C4-2B (cell line): ENCODE measurements at regions not wholly inside any gene's neighbourhood (a gene's known extent, or its start where the extent isn't known, plus 50 kb on each side); places are given as distances from the start of the nearest gene placed in this dataset.

Source experiments
- H3K27ac ChIP-seq: fragments of 450-650 bp; 2 replicates; pipeline ENCODE4 v1.5.1; 2017
- ZFX ChIP-seq: fragments of 450-650 bp; IDR thresholded peaks from 2 replicates; pipeline ENCODE4 v1.6.1; 2017
- TF ChIP-seq, protein P1 (sequence below): fragments of 450-650 bp; conservative IDR thresholded peaks from 2 replicates; pipeline ENCODE4 v1.5.1; 2017; ENCODE audit warnings: mild to moderate bottlenecking

DNA sequence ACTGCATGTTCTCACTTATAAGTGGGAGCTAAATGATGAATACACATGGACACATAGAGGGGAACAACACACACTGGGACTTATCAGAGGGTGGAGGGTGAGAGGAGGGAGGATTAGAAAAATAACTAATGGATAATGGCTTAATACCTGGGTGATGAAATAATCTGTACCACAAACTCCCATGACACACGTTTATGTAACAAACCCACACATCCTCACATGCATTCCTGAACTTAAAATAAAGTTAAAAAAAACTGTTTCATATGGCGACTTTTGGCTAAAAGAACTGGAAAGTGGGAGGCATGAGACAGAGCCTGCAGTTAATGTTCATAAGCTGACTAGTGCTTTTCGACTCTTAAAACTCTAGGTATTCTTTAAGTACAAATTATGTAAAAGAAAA, 98.9 kb upstream of the NPFFR2 start:
- TF ChIP-seq ZFX = no peak
- TF ChIP-seq, protein P1, sequence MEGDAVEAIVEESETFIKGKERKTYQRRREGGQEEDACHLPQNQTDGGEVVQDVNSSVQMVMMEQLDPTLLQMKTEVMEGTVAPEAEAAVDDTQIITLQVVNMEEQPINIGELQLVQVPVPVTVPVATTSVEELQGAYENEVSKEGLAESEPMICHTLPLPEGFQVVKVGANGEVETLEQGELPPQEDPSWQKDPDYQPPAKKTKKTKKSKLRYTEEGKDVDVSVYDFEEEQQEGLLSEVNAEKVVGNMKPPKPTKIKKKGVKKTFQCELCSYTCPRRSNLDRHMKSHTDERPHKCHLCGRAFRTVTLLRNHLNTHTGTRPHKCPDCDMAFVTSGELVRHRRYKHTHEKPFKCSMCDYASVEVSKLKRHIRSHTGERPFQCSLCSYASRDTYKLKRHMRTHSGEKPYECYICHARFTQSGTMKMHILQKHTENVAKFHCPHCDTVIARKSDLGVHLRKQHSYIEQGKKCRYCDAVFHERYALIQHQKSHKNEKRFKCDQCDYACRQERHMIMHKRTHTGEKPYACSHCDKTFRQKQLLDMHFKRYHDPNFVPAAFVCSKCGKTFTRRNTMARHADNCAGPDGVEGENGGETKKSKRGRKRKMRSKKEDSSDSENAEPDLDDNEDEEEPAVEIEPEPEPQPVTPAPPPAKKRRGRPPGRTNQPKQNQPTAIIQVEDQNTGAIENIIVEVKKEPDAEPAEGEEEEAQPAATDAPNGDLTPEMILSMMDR = no peak
- H3K27ac ChIP-seq = no peak overlapping the region

- H3K27ac ChIP-seq = no peak overlapping the region
- no peak for TF ChIP-seq ZFX
- TF ChIP-seq, protein P1 = no peak
Observed at GRCh38 chr4:71938776-71939175, 93.0 kb upstream of the NPFFR2 start.

GRCh38 chr4:71941001-71941400, 90.8 kb upstream of the NPFFR2 start:
- H3K27ac ChIP-seq = no peak overlapping the region
- TF ChIP-seq ZFX = no peak
- TF ChIP-seq, protein P1 = peak; percentile 73

- no peak for TF ChIP-seq ZFX
- TF ChIP-seq, protein P1 = no peak
- H3K27ac ChIP-seq = no peak overlapping the region
Observed at GRCh38 chr4:71944956-71945355, 86.8 kb upstream of the NPFFR2 start.

GRCh38 chr4:71945791-71946190, 86.0 kb upstream of the NPFFR2 start:
- H3K27ac ChIP-seq = no peak overlapping the region
- TF ChIP-seq ZFX = no peak

- TF ChIP-seq, protein P1 = no peak
- TF ChIP-seq ZFX = no peak
- no peak overlapping the region for H3K27ac ChIP-seq
Observed at GRCh38 chr4:71958978-71959377, 72.8 kb upstream of the NPFFR2 start.

DNA sequence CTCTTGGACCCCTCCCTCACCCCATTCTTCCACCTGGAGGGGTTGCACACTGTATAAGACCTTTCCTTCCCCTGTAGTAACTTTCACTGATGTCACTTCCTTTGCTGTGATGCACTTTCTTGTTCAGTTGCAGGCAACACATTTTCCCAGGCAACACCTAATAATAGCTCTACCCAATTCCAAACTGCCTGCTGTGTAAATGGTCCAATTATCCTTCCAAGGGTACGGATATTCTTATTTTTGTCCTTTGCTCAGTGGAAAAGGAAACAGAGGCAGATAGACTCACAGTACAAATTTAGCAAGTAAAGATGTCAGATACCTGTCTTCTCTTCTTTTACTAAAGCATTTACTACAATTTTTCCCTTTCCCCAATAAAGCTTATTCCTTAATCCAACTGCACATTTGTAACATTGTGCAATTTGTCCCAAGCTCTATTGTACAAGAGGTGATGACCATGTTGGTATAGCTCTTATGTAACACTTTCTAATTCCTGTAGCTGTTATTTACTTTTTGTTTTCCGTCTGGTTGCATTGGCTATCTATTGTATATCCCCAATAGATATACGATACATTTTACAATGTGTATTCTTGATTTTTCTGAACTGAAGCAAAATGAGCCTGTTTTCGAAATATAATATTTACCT, 69.1 kb upstream of the NPFFR2 start:
- TF ChIP-seq ZFX = no peak
- TF ChIP-seq, protein P1 = no peak
- no peak overlapping the region for H3K27ac ChIP-seq

- H3K27ac ChIP-seq = no peak overlapping the region
- TF ChIP-seq, protein P1 = no peak
- no peak for TF ChIP-seq ZFX
Observed at GRCh38 chr4:71974681-71975080, 57.1 kb upstream of the NPFFR2 start.
